Endothelial cell of umbilical vein (primary cell): ENCODE measurements at regions not wholly inside any gene's neighbourhood (a gene's known extent, or its start where the extent isn't known, plus 50 kb on each side); places are given as distances from the start of the nearest gene placed in this dataset.

Source experiments
- BruUV-seq: library from RNA; stranded (reverse); fragments of 400-500 nt; replicated peaks from 2 replicates; lab custom pipeline; 2021; lab: Mats Ljungman, UMichigan
- CTCF ChIA-PET: fragments of 300-600, 350-600 bp; sonication (Branson Sonifier 250); formaldehyde crosslinking; loops from one replicate; lab custom pipeline; 2021; ENCODE audit warnings: antibody characterized with exemption, inconsistent platforms; lab: Charles Lee
- POLR2A ChIA-PET: fragments of 300-600, 350-600 bp; sonication (Branson Sonifier 250); formaldehyde crosslinking; loops from one replicate; lab custom pipeline; 2021; ENCODE audit warnings: antibody characterized with exemption, inconsistent platforms; lab: Charles Lee
- DNase-seq: peaks from one replicate; pipeline ENCODE4 v3.0.0-alpha.2; 2011; ENCODE audit warnings: low read depth, low spot score
- FAIRE-seq: peaks from 2 replicates; lab custom pipeline; 2011; peaks lifted over from hg19 to GRCh38; lab: Jason Lieb, UNC
- H2AFZ ChIP-seq: 2 replicates; pipeline ENCODE4 v1.6.0; 2012; ENCODE audit warnings: low read depth, low read length, control low read depth, inconsistent platforms
- H3K27ac ChIP-seq: 2 replicates; pipeline ENCODE4 v1.5.1; 2011; ENCODE audit warnings: low read depth, mild to moderate bottlenecking, control low read depth, low read length, moderate library complexity; ENCODE audit not compliant: insufficient read depth
- H3K27me3 ChIP-seq, 2 experiments: 2 replicates each; pipeline versions ENCODE4 v1.6.0 to v1.6.1; 2011; ENCODE audit warnings: low read length in 2 of 2, mixed read lengths in 1 of 2; ENCODE audit not compliant: control insufficient read depth in 2 of 2, insufficient read depth in 2 of 2
- H3K36me3 ChIP-seq, 2 experiments: 2 replicates in 1 of 2; 3 replicates in 1 of 2; pipeline ENCODE4 v1.5.1; 2011; ENCODE audit warnings: low read length in 2 of 2, mild to moderate bottlenecking in 1 of 2, moderate library complexity in 1 of 2; ENCODE audit not compliant: control insufficient read depth in 2 of 2, insufficient read depth in 2 of 2; ENCODE audit errors: extremely low read depth in 1 of 2
- H3K4me1 ChIP-seq: 3 replicates; pipeline ENCODE4 v1.5.1; 2011; ENCODE audit warnings: mild to moderate bottlenecking, low read length; ENCODE audit not compliant: control insufficient read depth, insufficient read depth; ENCODE audit errors: extremely low read depth
- H3K4me2 ChIP-seq: 2 replicates; pipeline ENCODE4 v1.6.1; 2011; ENCODE audit warnings: low read length, control low read depth, mixed read lengths; ENCODE audit not compliant: insufficient read depth
- H3K4me3 ChIP-seq, 3 experiments: fragments of 200-600 bp in 1 of 3; sonication (generic), shearing (Covaris generic) in 1 of 3; replicated peaks in 1 of 3; 2 replicates each; pipeline ENCODE4 v1.5.1; 2011 to 2016; ENCODE audit warnings: control low read depth in 3 of 3, low read length in 3 of 3, mild to moderate bottlenecking in 2 of 3, inconsistent platforms in 1 of 3, low read depth in 1 of 3, moderate library complexity in 1 of 3; ENCODE audit not compliant: insufficient read depth in 1 of 3
- H3K79me2 ChIP-seq: 2 replicates; pipeline ENCODE4 v1.6.0; 2012; ENCODE audit warnings: low read length, inconsistent platforms; ENCODE audit not compliant: control insufficient read depth, insufficient read depth
- H3K9ac ChIP-seq: replicated peaks from 2 replicates; pipeline ENCODE3; 2011; ENCODE audit warnings: low read length, control low read depth; ENCODE audit not compliant: insufficient read depth; ENCODE audit errors: extremely low read depth
- H3K9me1 ChIP-seq: replicated peaks from 3 replicates; pipeline ENCODE4 v1.6.0; 2011; ENCODE audit warnings: mild to moderate bottlenecking, low read length; ENCODE audit not compliant: control insufficient read depth, insufficient read depth; ENCODE audit errors: extremely low read depth
- H3K9me3 ChIP-seq: replicated peaks from 2 replicates; pipeline ENCODE4 v1.5.1; 2012; ENCODE audit warnings: low read length, inconsistent platforms; ENCODE audit not compliant: control insufficient read depth, insufficient read depth
- H4K20me1 ChIP-seq: replicated peaks from 2 replicates; pipeline ENCODE3; 2011; ENCODE audit warnings: mild to moderate bottlenecking, low read length; ENCODE audit not compliant: control insufficient read depth, insufficient read depth; ENCODE audit errors: extremely low read depth
- CTCF ChIP-seq, 2 donors: IDR thresholded peaks; 1 replicate in 1 of 2; 2 replicates in 1 of 2; pipeline ENCODE4 v1.5.1; 2011; ENCODE audit warnings: low read length in 2 of 2, mild to moderate bottlenecking in 2 of 2, moderate library complexity in 2 of 2, control low read depth in 1 of 2, inconsistent platforms in 1 of 2, low read depth in 1 of 2; ENCODE audit not compliant: insufficient read depth in 1 of 2; ENCODE audit errors: extremely low read depth in 1 of 2
- EZH2 ChIP-seq: IDR thresholded peaks from 2 replicates; pipeline ENCODE4 v1.6.1; 2012; ENCODE audit warnings: borderline replicate concordance, low read depth, mild to moderate bottlenecking, moderate library complexity, low read length, inconsistent platforms; ENCODE audit not compliant: severe bottlenecking
- FOS ChIP-seq: IDR thresholded peaks from 2 replicates; pipeline ENCODE4 v1.6.1; 2011; ENCODE audit warnings: mild to moderate bottlenecking, low read length, moderate library complexity, borderline replicate concordance; ENCODE audit not compliant: insufficient read depth
- GATA2 ChIP-seq: IDR thresholded peaks from 2 replicates; pipeline ENCODE4 v1.7.0; 2011; ENCODE audit warnings: low read depth, mild to moderate bottlenecking, moderate library complexity, mixed read lengths, low read length; ENCODE audit not compliant: insufficient read length, insufficient read depth
- JUN ChIP-seq: IDR thresholded peaks from 2 replicates; pipeline ENCODE4 v1.6.1; 2011; ENCODE audit warnings: borderline replicate concordance, low read depth; ENCODE audit not compliant: insufficient read length, insufficient read depth
- MAX ChIP-seq: IDR thresholded peaks from 2 replicates; pipeline ENCODE4 v1.6.1; 2011; ENCODE audit not compliant: insufficient read depth, insufficient read length
- MYC ChIP-seq: IDR thresholded peaks from one replicate; pipeline ENCODE4 v1.6.1; 2011; ENCODE audit warnings: mild to moderate bottlenecking, low read depth, low read length
- POLR2A ChIP-seq: IDR thresholded peaks from 2 replicates; pipeline ENCODE4 v1.6.1; 2012; ENCODE audit warnings: low read depth, mild to moderate bottlenecking, control low read depth, low read length
- POLR2AphosphoS5 ChIP-seq: IDR thresholded peaks from 2 replicates; pipeline ENCODE4 v1.6.1; 2012; ENCODE audit warnings: low read depth, mild to moderate bottlenecking, control low read depth, low read length, moderate library complexity; ENCODE audit not compliant: insufficient read depth
- dilution Hi-C: fragments of 300-500 bp; cut with MboI; formaldehyde crosslinking; loops from one replicate; pipeline ENCODE4 v1.15.0; 2019; ENCODE audit warnings: low sequenced_read_pairs; ENCODE audit not compliant: extremely low pct_ligation_motif_present
- intact Hi-C: fragments of 100-400 bp; cut with micrococcal nuclease; formaldehyde crosslinking; loops from one replicate; pipeline ENCODE4 v1.10.0; 2022

- no TSS peak for BruUV-seq
- H3K27ac ChIP-seq = no peak overlapping the region
- no peak overlapping the region for H3K4me2 ChIP-seq
- H3K79me2 ChIP-seq = no peaks in the 10 kb centered on the region
- no peaks in the 10 kb centered on the region for H3K27me3 ChIP-seq
- H2AFZ ChIP-seq = no peak overlapping the region
- no peaks in the 10 kb centered on the region for H3K4me1 ChIP-seq
- no peaks in the 10 kb centered on the region for H3K9me1 ChIP-seq
- TF ChIP-seq POLR2AphosphoS5 = no peak
- no peak for TF ChIP-seq EZH2
- TF ChIP-seq MYC = no peak
- TF ChIP-seq POLR2A = no peak
- TF ChIP-seq GATA2 = no peak
- no peak for TF ChIP-seq FOS
- TF ChIP-seq JUN = no peak
- TF ChIP-seq MAX = no peak
- no peak for TF ChIP-seq CTCF (IDR thresholded peaks at IDR 0.05; ENCODE audit: extremely low read depth in 1 of 2, insufficient read depth in 1 of 2, low read depth in 1 of 2, low read length in 2 of 2)
- H4K20me1 ChIP-seq = no peaks in the 10 kb centered on the region
- no peaks in the 10 kb centered on the region for H3K36me3 ChIP-seq
- ChIA-PET POLR2A (no interaction called here), CTCF (interaction anchor here (0.6 kb wide), 1 partner anchor 32 kb away, joined by 3 read pairs; no protein-coding TSS in a partner anchor)
- no peak for DNase-seq
- H3K4me3 ChIP-seq = no peak overlapping the region
- intact Hi-C loops (no loop called here), dilution Hi-C loops (no loop called here)
- FAIRE-seq = no peak
- no peak overlapping the region for H3K9ac ChIP-seq
- no peaks in the 10 kb centered on the region for H3K9me3 ChIP-seq
Observed at GRCh38 chr18:6636091-6636490, 93.4 kb upstream of the ARHGAP28 start.
